BE2C (cell line): ENCODE measurements at regions not wholly inside any gene's neighbourhood (a gene's known extent, or its start where the extent isn't known, plus 50 kb on each side); places are given as distances from the start of the nearest gene placed in this dataset.

Source experiments
- DNase-seq: peaks from one replicate; pipeline ENCODE4 v3.0.0-alpha.2; 2020
- H3K27me3 ChIP-seq: fragments of 250-450 bp; sonication (Bioruptor Pico); 2 replicates; pipeline ENCODE4 v1.5.1; 2020; ENCODE audit warnings: mild to moderate bottlenecking
- H3K36me3 ChIP-seq: fragments of 250-450 bp; sonication (Bioruptor Pico); 2 replicates; pipeline ENCODE4 v1.5.1; 2020; ENCODE audit warnings: mild to moderate bottlenecking
- H3K4me1 ChIP-seq: fragments of 250-450 bp; sonication (Bioruptor Pico); 2 replicates; pipeline ENCODE4 v1.5.1; 2020
- H3K4me3 ChIP-seq: 2 replicates; pipeline ENCODE4 v1.5.1; 2011; ENCODE audit warnings: low read depth, low read length
- H3K9me3 ChIP-seq: fragments of 250-450 bp; sonication (Bioruptor Pico); 2 replicates; pipeline ENCODE4 v1.5.1; 2020
- TF ChIP-seq, protein P1 (sequence below): IDR thresholded peaks from 2 replicates; pipeline ENCODE4 v1.5.1; 2012; ENCODE audit warnings: mild to moderate bottlenecking, low read depth, low read length

DNA sequence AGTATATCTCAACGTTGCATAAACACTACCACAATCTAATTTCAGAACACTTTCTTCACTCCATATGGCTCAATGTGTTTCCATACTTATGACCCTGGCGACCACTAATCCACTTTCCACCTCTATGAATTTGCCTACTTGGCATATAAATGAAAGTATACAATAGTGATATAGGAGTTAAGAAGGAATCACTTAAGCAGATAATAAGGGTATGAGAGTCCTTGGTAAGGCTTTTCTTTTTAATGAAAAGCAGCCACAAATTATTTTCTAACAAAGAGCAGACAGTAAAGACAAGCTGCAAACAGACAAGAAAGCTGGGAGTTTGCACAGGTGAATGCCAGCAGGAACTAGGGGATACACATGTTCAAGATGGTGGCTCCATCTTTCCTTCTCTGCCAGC lies 615.1 kb upstream of the NUDT12 start:
- TF ChIP-seq, protein P1, sequence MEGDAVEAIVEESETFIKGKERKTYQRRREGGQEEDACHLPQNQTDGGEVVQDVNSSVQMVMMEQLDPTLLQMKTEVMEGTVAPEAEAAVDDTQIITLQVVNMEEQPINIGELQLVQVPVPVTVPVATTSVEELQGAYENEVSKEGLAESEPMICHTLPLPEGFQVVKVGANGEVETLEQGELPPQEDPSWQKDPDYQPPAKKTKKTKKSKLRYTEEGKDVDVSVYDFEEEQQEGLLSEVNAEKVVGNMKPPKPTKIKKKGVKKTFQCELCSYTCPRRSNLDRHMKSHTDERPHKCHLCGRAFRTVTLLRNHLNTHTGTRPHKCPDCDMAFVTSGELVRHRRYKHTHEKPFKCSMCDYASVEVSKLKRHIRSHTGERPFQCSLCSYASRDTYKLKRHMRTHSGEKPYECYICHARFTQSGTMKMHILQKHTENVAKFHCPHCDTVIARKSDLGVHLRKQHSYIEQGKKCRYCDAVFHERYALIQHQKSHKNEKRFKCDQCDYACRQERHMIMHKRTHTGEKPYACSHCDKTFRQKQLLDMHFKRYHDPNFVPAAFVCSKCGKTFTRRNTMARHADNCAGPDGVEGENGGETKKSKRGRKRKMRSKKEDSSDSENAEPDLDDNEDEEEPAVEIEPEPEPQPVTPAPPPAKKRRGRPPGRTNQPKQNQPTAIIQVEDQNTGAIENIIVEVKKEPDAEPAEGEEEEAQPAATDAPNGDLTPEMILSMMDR, result no peak
- no peak for DNase-seq
- peaks cover 13% of the 10 kb centered on the region for H3K4me1 ChIP-seq
- H3K27me3 ChIP-seq, result no peaks in the 10 kb centered on the region
- H3K4me3 ChIP-seq, result no peak overlapping the region
- no peaks in the 10 kb centered on the region for H3K9me3 ChIP-seq
- H3K36me3 ChIP-seq, result no peaks in the 10 kb centered on the region

GRCh38 chr5:104172976-104173375 lies 610.4 kb upstream of the NUDT12 start:
- TF ChIP-seq, protein P1, result no peak

DNA sequence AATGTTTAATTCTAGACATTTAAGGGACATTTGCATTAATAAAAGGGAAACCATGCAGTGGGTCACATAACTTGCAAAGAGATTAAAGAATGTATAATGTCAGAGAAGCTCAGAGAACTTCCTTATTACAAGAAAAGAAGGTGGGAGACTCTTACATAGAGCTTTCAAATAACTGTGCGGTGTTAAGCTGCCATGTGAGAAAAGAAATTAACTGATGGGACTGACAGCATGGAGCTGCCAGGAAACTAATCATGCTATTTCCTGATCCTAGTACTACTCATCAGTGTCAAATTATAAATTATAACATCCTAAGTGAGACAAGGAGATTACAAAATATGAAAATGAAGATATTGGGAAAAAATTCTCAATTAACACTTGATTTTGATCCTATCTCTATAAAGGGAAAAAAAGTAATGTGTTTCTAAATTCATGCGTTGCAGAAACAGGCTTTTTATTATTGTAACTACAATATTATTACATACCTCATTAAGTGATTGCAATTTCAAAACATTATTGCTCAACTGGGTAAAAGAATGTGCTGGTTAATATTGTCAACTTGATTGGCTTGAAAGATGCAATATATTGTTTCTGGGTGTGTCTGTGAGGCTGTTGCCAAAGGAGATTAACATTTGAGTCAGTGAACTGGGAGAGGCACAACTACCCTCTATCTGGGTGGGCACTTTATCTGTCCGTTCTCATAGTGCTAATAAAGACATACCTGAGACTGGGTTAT lies 609.5 kb upstream of the NUDT12 start:
- Histone ChIP-seq H3K4me3 (no peak overlapping the region), H3K36me3 (no peaks in the 10 kb centered on the region), H3K9me3 (no peaks in the 10 kb centered on the region), H3K4me1 (peaks cover 8% of the 10 kb centered on the region), H3K27me3 (no peaks in the 10 kb centered on the region)
- DNase-seq, result no peak
- TF ChIP-seq, protein P1, result no peak

More at GRCh38 chr5:104172976-104173375, 610.4 kb upstream of the NUDT12 start:
- peak; percentile 32 for DNase-seq
- no peaks in the 10 kb centered on the region for H3K36me3 ChIP-seq
- no peaks in the 10 kb centered on the region for H3K9me3 ChIP-seq
- H3K4me3 ChIP-seq, result 0 out of 2 replicates have a peak overlapping the region, but pooled peaks have one; percentile 10
- H3K27me3 ChIP-seq, result no peaks in the 10 kb centered on the region
- H3K4me1 ChIP-seq, result peaks cover 8% of the 10 kb centered on the region

DNA sequence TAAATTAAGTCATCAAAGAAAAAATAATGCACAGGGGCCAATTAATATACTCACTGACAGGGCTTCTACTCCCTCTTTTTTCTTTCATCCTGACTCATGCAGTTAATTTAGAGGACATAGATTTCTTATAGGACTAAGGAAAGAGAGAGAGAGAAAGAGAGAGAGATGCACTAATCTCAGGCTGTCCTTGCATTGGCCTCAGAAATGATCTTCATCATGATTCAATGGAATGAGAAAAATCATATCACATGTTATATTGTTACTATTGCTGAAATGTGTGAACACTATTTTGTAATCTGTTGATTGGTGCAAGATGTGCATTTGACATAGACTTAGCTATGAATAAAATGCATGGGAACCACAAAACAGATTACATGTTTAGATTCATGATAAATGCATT lies 608.3 kb upstream of the NUDT12 start:
- Histone ChIP-seq H3K36me3 (no peaks in the 10 kb centered on the region), H3K4me3 (no peak overlapping the region), H3K27me3 (no peaks in the 10 kb centered on the region), H3K4me1 (peaks cover 8% of the 10 kb centered on the region), H3K9me3 (no peaks in the 10 kb centered on the region)
- DNase-seq, result no peak
- TF ChIP-seq, protein P1, result no peak

- H3K4me3 ChIP-seq, result no peak overlapping the region
- TF ChIP-seq, protein P1, result no peak
- no peaks in the 10 kb centered on the region for H3K36me3 ChIP-seq
- no peak for DNase-seq
- no peaks in the 10 kb centered on the region for H3K27me3 ChIP-seq
- peaks cover 5% of the 10 kb centered on the region for H3K4me1 ChIP-seq
- no peaks in the 10 kb centered on the region for H3K9me3 ChIP-seq
Observed at GRCh38 chr5:104146652-104147051, 584.1 kb upstream of the NUDT12 start.

DNA sequence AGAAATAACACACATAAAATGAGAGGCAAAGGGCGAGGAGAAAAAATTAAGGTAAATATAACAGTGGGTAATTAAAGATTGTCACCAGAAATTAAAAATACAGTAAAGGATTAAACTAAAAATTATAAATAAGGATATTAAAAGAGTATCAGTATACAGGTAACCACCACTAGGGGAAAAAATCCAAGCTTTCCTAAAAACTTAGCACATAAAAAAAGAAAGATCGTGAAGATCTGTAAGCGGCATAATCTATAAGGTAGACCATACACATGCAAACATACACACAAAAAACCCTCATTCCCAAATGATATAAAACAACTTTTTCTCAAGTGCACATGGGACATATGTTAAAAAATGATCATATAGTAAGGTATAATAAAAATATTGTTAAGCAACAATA lies 577.3 kb upstream of the NUDT12 start:
- Histone ChIP-seq H3K27me3 (no peaks in the 10 kb centered on the region), H3K36me3 (no peaks in the 10 kb centered on the region), H3K4me3 (no peak overlapping the region), H3K4me1 (peaks cover 4% of the 10 kb centered on the region), H3K9me3 (no peaks in the 10 kb centered on the region)
- no peak for DNase-seq
- TF ChIP-seq, protein P1, result no peak
